Cerebellar nuclear complex (tissue), 1 donor: ENCODE measurements at regions not wholly inside any gene's neighbourhood (a gene's known extent, or its start where the extent isn't known, plus 50 kb on each side); places are given as distances from the start of the nearest gene placed in this dataset.

Experiments
- DNase-seq, 2 experiments: peaks; one replicate each; lab custom pipeline; 2025; lab: John Stamatoyannopoulos, UW

GRCh38 chr2:126827371-126827770 lies 71.3 kb upstream of the TEX51 start:
- peak in 1 of 2 experiments; percentile 15 for DNase-seq

- DNase-seq: no peak
Observed at GRCh38 chr2:126828051-126828450, 70.6 kb upstream of the TEX51 start.

- no peak for DNase-seq
Observed at GRCh38 chr2:126828491-126828890, 70.2 kb upstream of the TEX51 start.

GRCh38 chr2:126831234-126832005 lies 67.3 kb upstream of the TEX51 start:
- DNase-seq: no peak

- no peak for DNase-seq
Observed at GRCh38 chr2:126832014-126832413, 66.7 kb upstream of the TEX51 start.

- no peak for DNase-seq
Observed at GRCh38 chr2:126832757-126833156, 65.9 kb upstream of the TEX51 start.

GRCh38 chr2:126834006-126834659 lies 64.6 kb upstream of the TEX51 start:
- DNase-seq: no peak

GRCh38 chr2:126835261-126835660 lies 63.4 kb upstream of the TEX51 start:
- DNase-seq: no peak

GRCh38 chr2:126835831-126836230 lies 62.9 kb upstream of the TEX51 start:
- DNase-seq: no peak

GRCh38 chr2:126836761-126837679 lies 61.7 kb upstream of the TEX51 start:
- no peak for DNase-seq

GRCh38 chr2:126837966-126838715 lies 60.5 kb upstream of the TEX51 start:
- DNase-seq: no peak

GRCh38 chr2:126838716-126838985 lies 60.0 kb upstream of the TEX51 start:
- DNase-seq: no peak

- no peak for DNase-seq
Observed at GRCh38 chr2:126839796-126840195, 58.9 kb upstream of the TEX51 start.

GRCh38 chr2:126843081-126843480 lies 55.6 kb upstream of the TEX51 start:
- no peak for DNase-seq

- DNase-seq: no peak
Observed at GRCh38 chr2:126846241-126846640, 52.4 kb upstream of the TEX51 start.
